Retinal pigment epithelial cell (primary cell): ENCODE measurements at regions not wholly inside any gene's neighbourhood (a gene's known extent, or its start where the extent isn't known, plus 50 kb on each side); places are given as distances from the start of the nearest gene placed in this dataset.

Source experiments
- DNase-seq: peaks from one replicate; pipeline ENCODE4 v3.0.0-alpha.2; 2010; ENCODE audit warnings: low read depth
- H3K4me3 ChIP-seq: 2 replicates; pipeline ENCODE4 v1.5.1; 2011; ENCODE audit warnings: mild to moderate bottlenecking, low read length, control low read depth, moderate library complexity
- CTCF ChIP-seq: conservative IDR thresholded peaks from 2 replicates; pipeline ENCODE4 v1.5.1; 2011; ENCODE audit warnings: low read depth, low read length, control low read depth, inconsistent platforms

- DNase-seq: no peak
Measured at GRCh38 chrX:124497386-124497785, 151.0 kb downstream of the SH2D1A start.

GRCh38 chrX:124501586-124501985 lies 155.2 kb downstream of the SH2D1A start:
- TF ChIP-seq CTCF: no peak
- DNase-seq: no peak
- no peak overlapping the region for H3K4me3 ChIP-seq

More at GRCh38 chrX:124497386-124497785, 151.0 kb downstream of the SH2D1A start:
- no peak overlapping the region for H3K4me3 ChIP-seq
- no peak for TF ChIP-seq CTCF

GRCh38 chrX:124502166-124502565 lies 155.8 kb downstream of the SH2D1A start:
- DNase-seq: no peak
- H3K4me3 ChIP-seq: no peak overlapping the region
- no peak for TF ChIP-seq CTCF

- no peak for TF ChIP-seq CTCF
- DNase-seq: no peak
- no peak overlapping the region for H3K4me3 ChIP-seq
Measured at GRCh38 chrX:124502599-124502998, 156.2 kb downstream of the SH2D1A start.

GRCh38 chrX:124504111-124504983 lies 158.0 kb downstream of the SH2D1A start:
- TF ChIP-seq CTCF: no peak
- DNase-seq: no peak
- H3K4me3 ChIP-seq: no peak overlapping the region

GRCh38 chrX:124506066-124506465 lies 159.7 kb downstream of the SH2D1A start:
- DNase-seq: no peak
- no peak for TF ChIP-seq CTCF
- no peak overlapping the region for H3K4me3 ChIP-seq

GRCh38 chrX:124507246-124507645 lies 160.9 kb downstream of the SH2D1A start:
- H3K4me3 ChIP-seq: no peak overlapping the region
- TF ChIP-seq CTCF: no peak
- no peak for DNase-seq
